Trophoblast cell (in vitro differentiated cells and primary cell): ENCODE measurements at regions not wholly inside any gene's neighbourhood (a gene's known extent, or its start where the extent isn't known, plus 50 kb on each side); places are given as distances from the start of the nearest gene placed in this dataset.
"Not testable (repeated sequence)": the region's sequence is repeated elsewhere in the genome, so short reads cannot be mapped to it uniquely, and the experiment has no call there.

Experiments
- DNase-seq, 2 donors: peaks; one replicate each; pipeline ENCODE4 v3.0.0-alpha.2; 2016
- H2AFZ ChIP-seq: 2 replicates; pipeline ENCODE4 v1.6.1; 2013; ENCODE audit warnings: low read length, moderate library complexity, mild to moderate bottlenecking; ENCODE audit not compliant: insufficient read depth, poor library complexity
- H2AK5ac ChIP-seq: 2 replicates; pipeline ENCODE4 v1.6.1; 2013; ENCODE audit warnings: mild to moderate bottlenecking, low read length
- H2BK120ac ChIP-seq: 2 replicates; pipeline ENCODE4 v1.6.1; 2013; ENCODE audit warnings: low read length, mild to moderate bottlenecking, moderate library complexity; ENCODE audit not compliant: insufficient read depth, poor library complexity
- H2BK12ac ChIP-seq: 2 replicates; pipeline ENCODE4 v1.6.1; 2013; ENCODE audit warnings: mild to moderate bottlenecking, low read length, moderate library complexity
- H2BK5ac ChIP-seq: 2 replicates; pipeline ENCODE4 v1.6.1; 2013; ENCODE audit warnings: low read length, low read depth, moderate library complexity, mild to moderate bottlenecking; ENCODE audit not compliant: poor library complexity
- H3K14ac ChIP-seq: 2 replicates; pipeline ENCODE4 v1.6.1; 2013; ENCODE audit warnings: mild to moderate bottlenecking, low read length
- H3K18ac ChIP-seq: 2 replicates; pipeline ENCODE4 v1.6.1; 2013; ENCODE audit warnings: mild to moderate bottlenecking, low read length
- H3K23ac ChIP-seq: 2 replicates; pipeline ENCODE4 v1.6.1; 2013; ENCODE audit warnings: low read length
- H3K27ac ChIP-seq: 2 replicates; pipeline ENCODE4 v1.5.1; 2013; ENCODE audit warnings: low read depth, mild to moderate bottlenecking, inconsistent platforms, low read length, moderate library complexity
- H3K27me3 ChIP-seq: 2 replicates; pipeline ENCODE4 v1.6.1; 2013; ENCODE audit warnings: inconsistent platforms, mild to moderate bottlenecking, low read length, moderate library complexity; ENCODE audit not compliant: insufficient read depth
- H3K36me3 ChIP-seq, 2 experiments: 1 replicate in 1 of 2; 2 replicates in 1 of 2; pipeline ENCODE4 v1.6.1; 2013; ENCODE audit warnings: low read length in 2 of 2, mild to moderate bottlenecking in 2 of 2, moderate library complexity in 1 of 2; ENCODE audit not compliant: insufficient read depth in 2 of 2, control insufficient read depth in 1 of 2
- H3K4ac ChIP-seq: 2 replicates; pipeline ENCODE4 v1.6.1; 2013; ENCODE audit warnings: low read depth, mild to moderate bottlenecking, low read length, moderate library complexity
- H3K4me1 ChIP-seq, 2 experiments: 1 replicate in 1 of 2; 2 replicates in 1 of 2; pipeline ENCODE4 v1.6.1; 2013; ENCODE audit warnings: low read length in 2 of 2, mild to moderate bottlenecking in 2 of 2, moderate library complexity in 1 of 2; ENCODE audit not compliant: insufficient read depth in 2 of 2, control insufficient read depth in 1 of 2
- H3K4me2 ChIP-seq: 2 replicates; pipeline ENCODE4 v1.6.1; 2013; ENCODE audit warnings: inconsistent platforms, mild to moderate bottlenecking, low read length, moderate library complexity
- H3K4me3 ChIP-seq: 2 replicates; pipeline ENCODE4 v1.5.1; 2013; ENCODE audit warnings: mild to moderate bottlenecking, low read depth, low read length, inconsistent platforms
- H3K79me1 ChIP-seq: one replicate; pipeline ENCODE4 v1.6.1; 2013; ENCODE audit warnings: low read length
- H3K79me2 ChIP-seq: 2 replicates; pipeline ENCODE4 v1.6.1; 2013; ENCODE audit warnings: low read length, mild to moderate bottlenecking; ENCODE audit not compliant: control insufficient read depth, insufficient read depth, poor library complexity
- H3K9ac ChIP-seq: 2 replicates; pipeline ENCODE4 v1.6.1; 2013; ENCODE audit warnings: mild to moderate bottlenecking, low read length
- H3K9me3 ChIP-seq: 2 replicates; pipeline ENCODE4 v1.6.1; 2013; ENCODE audit warnings: low read depth, mild to moderate bottlenecking, control low read depth, inconsistent platforms, low read length; ENCODE audit not compliant: insufficient read depth
- H4K12ac ChIP-seq: 2 replicates; pipeline ENCODE4 v1.6.1; 2013; ENCODE audit warnings: low read depth, mild to moderate bottlenecking, low read length, moderate library complexity
- H4K8ac ChIP-seq: 2 replicates; pipeline ENCODE4 v1.6.1; 2013; ENCODE audit warnings: low read depth, mild to moderate bottlenecking, low read length, moderate library complexity
- H4K91ac ChIP-seq: one replicate; pipeline ENCODE4 v1.6.1; 2013; ENCODE audit warnings: low read depth, mild to moderate bottlenecking, low read length, moderate library complexity
- WGBS: extraction: QIAGEN DNeasy Blood & Tissue Kit; methylation state at CpG from one replicate; pipeline ENCODE4 v1.1.7; 2013; ENCODE audit warnings: missing lambda C conversion rate; ENCODE audit not compliant: insufficient read length, insufficient coverage; ENCODE audit errors: extremely low coverage; 5-methylcytosine and 5-hydroxymethylcytosine counted together

- Histone ChIP-seq H3K79me2 (no peaks in the 10 kb centered on the region), H3K36me3 (no peaks in the 10 kb centered on the region), H2BK5ac (no peak overlapping the region), H3K27ac (no peak overlapping the region), H3K79me1 (no peaks in the 10 kb centered on the region), H3K4me2 (no peak overlapping the region), H2AK5ac (no peak overlapping the region), H3K9ac (no peak overlapping the region), H4K8ac (no peak overlapping the region), H4K12ac (no peak overlapping the region), H3K9me3 (peaks cover 4% of the 10 kb centered on the region), H3K14ac (no peak overlapping the region), H2BK12ac (no peak overlapping the region), H2BK120ac (no peak overlapping the region), H3K27me3 (no peaks in the 10 kb centered on the region), H3K4me1 (no peaks in the 10 kb centered on the region), H4K91ac (no peak overlapping the region), H3K18ac (no peak overlapping the region), H3K23ac (no peak overlapping the region), H3K4me3 (no peak overlapping the region), H2AFZ (no peak overlapping the region), H3K4ac (no peak overlapping the region)
- no CpG with 5 or more reads among the region's 2 CpGs for WGBS
- DNase-seq: no peak
These were observed 443.3 kb upstream of the C16orf82 start for GRCh38 chr16:26623442-26623841.

- Histone ChIP-seq H4K8ac (no peak overlapping the region), H3K14ac (no peak overlapping the region), H3K4me3 (no peak overlapping the region), H4K12ac (no peak overlapping the region), H3K36me3 (no peaks in the 10 kb centered on the region), H3K27ac (no peak overlapping the region), H3K79me2 (no peaks in the 10 kb centered on the region), H2BK5ac (no peak overlapping the region), H3K79me1 (no peaks in the 10 kb centered on the region), H3K27me3 (no peaks in the 10 kb centered on the region), H2AK5ac (no peak overlapping the region), H4K91ac (no peak overlapping the region), H2BK12ac (no peak overlapping the region), H3K23ac (no peak overlapping the region), H3K18ac (no peak overlapping the region), H2AFZ (no peak overlapping the region), H3K4ac (no peak overlapping the region), H2BK120ac (no peak overlapping the region), H3K9ac (no peak overlapping the region), H3K4me1 (no peaks in the 10 kb centered on the region), H3K4me2 (no peak overlapping the region), H3K9me3 (peaks cover 6% of the 10 kb centered on the region)
- DNase-seq: no peak
- WGBS: no CpG with 5 or more reads among the region's 1 CpG
These were observed 438.8 kb upstream of the C16orf82 start for GRCh38 chr16:26627958-26628357.

GRCh38 chr16:26631365-26631764, 435.4 kb upstream of the C16orf82 start:
- not testable (repeated sequence) for H3K27me3 ChIP-seq, DNase-seq, H3K79me2 ChIP-seq

GRCh38 chr16:26642047-26642664, 424.6 kb upstream of the C16orf82 start:
- no peaks in the 10 kb centered on the region for H3K79me2 ChIP-seq
- H4K91ac ChIP-seq: no peak overlapping the region
- no peak overlapping the region for H2AFZ ChIP-seq
- no peak overlapping the region for H4K12ac ChIP-seq
- no peak overlapping the region for H3K14ac ChIP-seq
- no peak overlapping the region for H2BK120ac ChIP-seq
- no peak overlapping the region for H3K4me3 ChIP-seq
- no peak overlapping the region for H3K4ac ChIP-seq
- no peak overlapping the region for H3K18ac ChIP-seq
- H3K4me1 ChIP-seq: no peaks in the 10 kb centered on the region
- no peak overlapping the region for H2AK5ac ChIP-seq
- no peak overlapping the region for H2BK12ac ChIP-seq
- H2BK5ac ChIP-seq: no peak overlapping the region
- WGBS: no CpG with 5 or more reads among the region's 5 CpGs
- no peak overlapping the region for H3K4me2 ChIP-seq
- no peak overlapping the region for H3K23ac ChIP-seq
- H3K36me3 ChIP-seq: no peaks in the 10 kb centered on the region
- H3K9me3 ChIP-seq: no peaks in the 10 kb centered on the region
- no peak overlapping the region for H4K8ac ChIP-seq
- no peaks in the 10 kb centered on the region for H3K27me3 ChIP-seq
- no peak overlapping the region for H3K9ac ChIP-seq
- no peak overlapping the region for H3K27ac ChIP-seq
- DNase-seq: no peak
- H3K79me1 ChIP-seq: no peaks in the 10 kb centered on the region

More at GRCh38 chr16:26631365-26631764, 435.4 kb upstream of the C16orf82 start:
- H3K9me3 ChIP-seq, H2AK5ac ChIP-seq, H2BK12ac ChIP-seq, H3K27ac ChIP-seq, H4K8ac ChIP-seq, H3K4me3 ChIP-seq, H3K4me1 ChIP-seq, H3K23ac ChIP-seq, H3K9ac ChIP-seq, H3K14ac ChIP-seq, H3K79me1 ChIP-seq, H2AFZ ChIP-seq, H3K4me2 ChIP-seq, H4K12ac ChIP-seq, H2BK120ac ChIP-seq, H3K4ac ChIP-seq, H2BK5ac ChIP-seq, H4K91ac ChIP-seq, H3K36me3 ChIP-seq, H3K18ac ChIP-seq: not testable (repeated sequence)
